Stimulated activated CD4-positive, alpha-beta T cell treated with anti-CD3 and anti-CD28 coated beads, Interleukin-1b, Interleukin-23, amount 100 ng/mL, for 48 hours (primary cell): ENCODE measurements at regions not wholly inside any gene's neighbourhood (a gene's known extent, or its start where the extent isn't known, plus 50 kb on each side); places are given as distances from the start of the nearest gene placed in this dataset.

Source experiments
- DNase-seq: peaks from one replicate; pipeline ENCODE4 v3.0.0-alpha.2; 2020

DNA sequence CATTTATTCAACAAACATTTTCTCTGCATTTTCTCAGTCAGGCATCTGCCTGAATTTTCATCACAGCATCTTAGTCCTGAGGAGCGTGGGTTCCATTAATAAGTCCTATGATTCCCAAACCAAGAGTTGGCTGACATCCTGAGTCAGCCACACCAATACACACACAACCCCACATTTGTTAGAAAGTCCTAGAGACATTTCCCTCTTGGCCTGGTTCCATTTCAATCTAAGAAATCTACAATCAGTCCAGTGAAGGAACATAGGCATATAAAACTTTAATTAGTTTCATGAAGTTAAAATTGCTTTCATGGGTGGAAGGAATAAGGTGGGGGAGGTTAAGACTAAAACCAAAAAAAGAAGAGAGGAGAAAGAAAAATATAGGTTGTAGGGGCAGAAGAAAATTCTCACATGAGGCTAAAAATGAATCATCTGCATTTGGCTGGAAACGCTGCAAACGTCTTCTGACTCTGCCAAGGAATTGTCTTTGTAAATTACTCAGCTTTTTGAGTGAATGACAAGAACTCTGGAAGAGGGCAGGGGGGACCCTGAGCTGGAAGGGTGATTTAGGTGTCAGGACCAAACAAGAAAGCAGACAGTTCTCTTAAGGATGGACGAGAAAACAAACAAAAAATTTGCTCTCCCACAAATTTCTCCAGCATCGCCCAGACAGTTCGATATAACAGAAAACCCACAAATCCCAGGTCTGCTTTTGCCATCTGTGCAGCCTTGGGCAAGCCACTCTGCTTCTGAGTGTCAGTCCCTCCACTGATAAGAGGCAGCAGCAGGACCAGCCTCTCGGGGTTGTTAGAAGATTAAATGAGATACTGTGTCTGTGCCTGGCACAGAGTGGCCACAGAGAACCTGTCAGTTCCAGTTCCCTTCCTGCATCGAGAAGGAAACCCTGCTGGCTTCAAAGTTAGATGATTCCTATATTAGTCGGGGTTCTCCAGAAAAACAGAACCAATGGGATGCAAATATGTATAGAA is 289.7 kb downstream of the CDK5RAP2 start:
- DNase-seq, result no peak

DNA sequence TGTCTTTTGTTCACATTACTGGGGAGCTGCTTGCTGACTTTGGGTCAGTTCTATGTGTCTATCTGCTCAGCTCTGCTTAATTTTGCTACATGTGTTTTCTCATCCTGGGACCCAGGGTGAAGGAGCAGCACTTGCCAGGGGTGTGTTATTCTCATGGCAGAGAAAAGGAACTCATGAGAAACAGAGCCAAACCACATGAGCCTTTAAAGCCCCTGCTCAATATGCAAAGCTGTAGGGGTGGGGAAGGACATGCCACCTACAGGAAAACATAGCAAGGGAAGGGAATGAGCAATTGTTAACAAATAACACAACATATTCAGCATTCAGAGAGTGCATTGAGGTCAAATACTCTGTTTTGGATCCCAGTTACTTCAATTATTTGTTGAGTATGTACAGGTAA is 290.9 kb downstream of the CDK5RAP2 start:
- DNase-seq, result no peak

DNA sequence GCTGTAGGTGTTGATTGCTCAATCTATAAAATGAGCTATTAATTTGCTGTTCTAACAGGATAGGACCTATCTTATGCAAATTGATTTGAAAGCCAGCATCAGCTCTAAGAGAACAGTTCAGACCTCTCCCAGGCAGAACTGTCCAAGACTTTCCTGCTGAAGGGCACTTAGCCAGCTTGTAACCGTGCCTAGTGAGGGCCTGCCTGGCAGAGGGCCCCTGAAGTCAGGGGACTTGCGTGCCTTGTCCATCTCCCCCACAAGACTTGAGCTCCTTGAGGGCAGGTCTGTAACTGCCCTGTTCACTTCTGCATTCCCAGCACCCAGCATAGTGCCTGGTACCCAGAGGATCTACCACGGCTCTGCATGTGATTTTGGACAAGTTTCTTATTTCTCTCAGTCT is 293.4 kb downstream of the CDK5RAP2 start:
- no peak for DNase-seq

DNA sequence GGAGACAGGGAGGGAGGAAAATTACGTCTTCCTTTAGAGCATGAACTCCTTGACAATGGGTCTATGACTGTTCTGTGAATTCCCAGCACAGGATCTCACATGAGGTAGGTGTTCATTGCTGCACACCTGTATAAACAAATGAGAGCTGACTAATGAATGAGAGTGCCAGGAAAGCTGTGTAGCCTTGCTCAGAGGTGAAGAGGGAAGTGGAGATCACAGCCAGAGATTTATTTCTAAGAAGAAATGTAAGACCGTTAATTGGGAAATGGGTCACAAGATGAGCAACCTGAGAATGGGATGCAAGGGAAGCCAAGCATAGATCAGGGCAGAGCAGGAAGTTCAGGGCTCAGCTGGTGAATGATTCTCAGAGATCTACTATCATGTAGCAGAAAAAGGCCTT is 295.1 kb downstream of the CDK5RAP2 start:
- DNase-seq, result no peak

DNA sequence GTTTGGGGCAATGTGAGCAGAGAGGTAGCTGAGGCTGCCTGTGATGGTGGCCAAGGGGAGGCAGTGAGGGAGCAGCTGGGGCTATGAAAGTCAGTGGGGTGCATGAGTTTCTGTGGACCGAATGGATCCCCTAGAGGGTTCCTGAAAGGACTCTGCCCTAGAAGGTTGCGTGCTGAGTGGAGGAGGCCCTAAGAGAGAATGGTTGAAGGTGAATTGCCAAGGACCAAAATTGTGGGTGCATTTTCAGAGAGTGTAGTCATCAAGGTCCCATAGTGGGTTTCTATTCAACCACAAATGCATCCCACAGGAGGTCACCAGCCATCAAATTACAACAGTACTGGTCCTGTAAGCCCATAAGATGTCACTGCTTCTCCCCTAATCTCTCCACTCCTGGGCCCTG is 298.3 kb downstream of the CDK5RAP2 start:
- DNase-seq, result no peak

DNA sequence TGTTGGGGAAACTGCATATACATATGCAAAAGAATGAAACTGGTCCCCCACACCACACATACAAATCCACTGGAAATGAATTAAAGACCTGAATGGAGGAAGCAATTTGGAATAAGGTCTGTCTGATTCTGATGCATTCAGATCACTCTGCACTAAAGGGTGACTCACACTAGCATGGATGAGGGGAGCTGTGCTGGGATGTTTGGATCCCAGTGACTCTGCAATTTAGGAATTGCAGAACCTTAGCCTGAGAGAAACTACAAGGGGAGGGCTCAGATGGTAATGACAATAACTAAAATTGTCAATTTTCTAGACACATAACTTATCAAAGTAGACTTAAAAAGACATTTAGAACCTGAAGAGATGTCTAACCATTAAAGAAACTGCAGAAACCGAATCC is 312.0 kb downstream of the CDK5RAP2 start:
- DNase-seq, result no peak

DNA sequence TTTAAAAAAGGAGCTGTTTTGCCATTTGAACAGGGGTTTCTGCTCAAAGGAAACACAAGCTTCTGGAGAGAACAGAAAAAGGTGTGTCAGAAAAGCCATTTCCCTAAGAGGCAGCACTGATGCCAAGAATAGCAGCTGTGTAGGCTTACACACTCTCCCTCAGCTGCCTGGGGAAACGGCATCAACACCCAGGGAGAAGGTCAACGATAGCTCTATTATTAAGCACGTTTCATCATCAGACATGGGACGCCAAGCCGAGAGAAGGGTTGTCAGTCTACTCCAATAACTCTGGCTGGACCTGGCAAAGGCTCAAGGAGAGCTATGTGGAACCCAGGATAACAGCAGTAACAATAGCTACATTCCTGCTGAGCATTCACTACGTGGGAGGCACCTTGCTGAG is 314.2 kb downstream of the CDK5RAP2 start:
- no peak for DNase-seq

DNA sequence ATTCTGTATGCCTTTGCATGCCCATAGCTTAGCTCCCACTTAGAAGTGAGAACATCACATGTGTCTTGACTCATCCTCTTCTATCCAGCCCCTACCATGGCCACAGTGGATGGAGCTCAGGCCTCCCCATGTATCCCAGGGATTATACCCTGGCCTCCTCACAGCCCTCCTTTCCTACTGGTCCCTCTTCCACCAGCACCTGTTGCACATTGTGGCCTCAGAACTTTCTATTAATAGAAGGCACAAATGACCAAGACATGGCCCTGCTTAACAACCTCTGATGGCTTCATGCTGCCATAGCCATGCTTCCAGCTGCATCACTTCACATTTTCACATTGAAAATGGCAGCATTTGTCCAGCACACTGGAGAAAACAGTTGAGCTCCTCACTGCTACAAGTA is 315.4 kb downstream of the CDK5RAP2 start:
- no peak for DNase-seq

DNA sequence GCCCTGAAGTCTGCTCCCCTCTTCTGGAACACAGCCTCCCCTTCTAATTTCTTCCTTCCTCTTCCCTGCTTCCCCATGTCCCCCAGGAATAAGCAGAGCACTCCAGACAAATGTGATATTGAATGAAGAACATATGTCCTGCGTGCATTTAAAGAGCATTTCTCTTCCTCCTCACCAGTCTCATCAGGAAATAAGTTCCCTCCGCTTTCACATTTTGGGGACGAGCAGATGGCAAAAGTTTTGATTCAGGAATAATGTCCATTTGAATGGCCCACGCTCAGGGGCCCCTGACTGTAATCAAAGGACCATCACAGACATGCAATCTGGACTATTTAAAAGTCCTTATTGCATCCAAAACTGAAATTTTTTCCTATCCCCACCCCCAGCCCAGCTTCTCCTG is 316.1 kb downstream of the CDK5RAP2 start:
- no peak for DNase-seq

DNA sequence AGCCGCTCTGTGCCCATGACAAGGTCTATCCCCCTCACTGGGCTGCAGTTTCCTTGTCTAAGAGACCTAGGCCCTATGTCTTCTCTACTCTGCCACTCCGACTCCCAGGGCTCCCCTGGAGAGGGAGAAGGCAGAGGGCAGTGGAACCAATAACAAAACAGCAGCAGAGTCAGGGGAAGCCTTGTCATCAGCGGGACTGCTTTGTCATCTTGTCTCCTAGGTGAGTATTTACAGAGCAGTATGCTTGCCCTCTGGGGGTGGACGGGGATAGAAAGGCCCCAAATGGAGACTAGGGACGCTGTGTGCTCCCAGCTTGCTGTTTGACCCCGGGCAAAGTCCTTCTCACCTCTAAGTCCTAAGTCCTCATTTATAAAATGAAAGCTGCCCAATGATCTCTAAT is 318.5 kb downstream of the CDK5RAP2 start:
- DNase-seq, result no peak

DNA sequence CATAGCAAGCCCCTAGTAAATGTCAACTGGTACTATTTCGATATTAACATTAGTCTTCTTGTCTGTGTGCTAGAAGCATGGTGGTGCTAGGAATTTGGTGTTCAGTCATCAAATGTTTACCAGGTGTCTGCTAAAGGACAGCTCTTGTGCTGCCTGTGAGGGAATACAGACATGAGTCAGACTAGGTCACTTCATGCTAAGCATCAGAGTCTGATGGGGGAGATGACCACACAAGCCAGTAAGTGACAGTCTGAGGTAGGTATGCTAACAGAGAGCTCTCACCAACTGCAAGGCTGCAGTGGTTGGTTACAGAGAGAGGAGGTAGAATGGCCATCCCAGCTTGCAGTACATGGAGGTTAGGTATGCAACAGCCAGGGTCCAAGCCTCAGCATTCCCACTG is 320.9 kb downstream of the CDK5RAP2 start:
- DNase-seq, result no peak

DNA sequence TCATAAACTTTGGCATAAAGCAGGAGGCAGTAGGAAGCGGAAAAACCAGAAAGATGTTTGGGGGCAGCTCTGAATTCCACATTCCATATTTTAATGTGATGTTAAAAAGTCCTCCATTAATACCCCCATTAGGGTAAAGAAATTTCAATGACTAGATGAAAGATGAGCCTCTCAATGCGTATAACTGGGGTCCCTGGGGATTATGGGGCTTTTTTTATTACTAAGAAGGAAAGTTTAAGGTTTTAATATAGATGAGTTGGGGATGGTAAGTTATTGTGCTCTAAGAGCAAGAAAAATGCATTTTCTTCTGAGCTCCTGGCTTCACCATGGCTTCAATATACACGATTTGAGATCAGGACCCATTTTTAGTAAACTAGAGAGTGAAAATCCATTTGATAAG is 321.9 kb downstream of the CDK5RAP2 start:
- DNase-seq, result no peak

DNA sequence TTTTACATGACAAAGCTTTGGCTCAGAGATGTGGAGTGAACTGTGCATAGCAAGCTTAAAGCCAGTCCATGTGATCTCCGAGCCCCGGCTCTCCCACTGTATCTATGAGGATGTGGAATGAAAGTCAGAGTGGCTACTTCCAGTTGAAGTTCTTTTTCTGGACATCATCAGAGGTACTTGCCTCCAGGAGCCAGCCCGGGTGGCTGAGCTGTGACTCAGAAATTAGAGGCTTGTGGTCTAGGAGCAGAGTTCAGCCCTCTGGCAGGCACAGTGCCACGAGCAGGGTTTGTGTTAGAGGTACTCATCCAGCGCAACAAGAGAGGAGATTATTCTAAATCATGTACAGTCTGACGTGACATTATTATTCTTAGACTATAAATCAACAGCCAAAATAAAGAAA is 322.5 kb downstream of the CDK5RAP2 start:
- no peak for DNase-seq

DNA sequence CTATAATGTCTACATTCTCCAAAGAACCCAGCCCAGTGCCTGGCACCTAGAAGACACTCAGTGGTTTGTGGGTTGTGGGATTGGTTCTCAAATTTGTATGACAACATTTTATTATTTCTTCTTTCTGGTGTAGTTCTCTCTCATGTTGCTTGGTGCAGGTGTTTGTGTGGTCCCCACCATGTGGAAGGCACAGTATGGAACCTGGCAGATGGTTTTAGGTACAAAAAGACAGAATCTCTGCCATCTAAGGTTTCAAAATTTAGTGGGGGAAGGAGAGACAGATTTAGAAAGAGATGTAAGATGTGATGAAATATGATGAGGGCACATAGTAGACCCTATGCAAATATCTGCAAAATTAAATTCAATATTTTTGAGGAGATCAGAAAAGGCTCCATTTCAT is 323.8 kb downstream of the CDK5RAP2 start:
- no peak for DNase-seq

DNA sequence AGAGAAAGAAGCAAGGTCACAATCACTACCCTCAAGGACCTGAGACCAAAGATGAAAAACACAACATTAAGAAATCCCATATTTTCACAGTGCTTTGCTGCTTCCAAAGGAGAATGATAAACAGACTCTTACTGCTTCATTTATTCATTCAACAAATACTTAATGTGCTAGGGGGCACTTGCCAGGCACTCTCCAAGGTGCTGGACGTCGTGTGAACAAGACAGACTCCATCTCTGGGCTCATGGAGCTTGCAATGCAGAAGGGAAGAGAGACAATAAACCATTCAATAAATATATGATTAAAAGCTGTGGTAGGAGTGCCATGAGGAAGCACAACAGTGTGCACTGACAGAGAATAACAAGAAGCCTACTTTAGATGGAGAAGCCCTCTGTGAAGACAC is 327.7 kb downstream of the CDK5RAP2 start:
- no peak for DNase-seq

DNA sequence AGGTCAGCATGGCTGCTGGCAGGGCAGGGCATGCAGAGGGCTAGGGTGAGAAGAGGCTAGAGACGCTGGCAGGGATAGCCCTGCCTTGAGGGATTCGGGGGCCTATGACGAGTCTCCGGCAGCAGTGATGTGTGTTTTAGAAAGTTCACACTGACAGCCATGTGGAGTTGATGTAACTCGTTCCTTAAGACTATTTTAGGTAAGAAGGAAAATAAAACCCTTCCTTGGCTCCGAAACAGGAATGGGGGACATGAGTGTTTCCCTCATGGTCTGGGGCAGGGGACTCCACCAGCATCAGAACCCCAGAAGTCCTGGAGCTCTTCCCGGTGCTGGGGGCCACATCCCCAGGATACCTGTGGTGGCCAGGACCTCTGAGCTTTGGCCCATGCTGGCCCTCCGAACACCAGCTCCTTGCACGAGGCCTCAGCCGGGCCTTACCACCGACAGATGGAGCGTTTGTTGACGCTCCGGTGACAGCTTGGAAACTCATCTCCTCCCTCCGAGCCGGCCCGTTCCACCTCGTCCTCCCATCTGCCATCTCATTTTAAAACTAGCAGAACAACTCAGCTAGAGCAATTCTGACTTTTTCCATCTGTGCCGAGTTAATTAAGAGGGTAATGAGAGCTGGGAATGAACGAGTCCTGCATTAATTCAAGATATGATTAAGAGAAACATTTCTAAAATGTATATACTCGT is 337.7 kb downstream of the CDK5RAP2 start:
- DNase-seq, result no peak

DNA sequence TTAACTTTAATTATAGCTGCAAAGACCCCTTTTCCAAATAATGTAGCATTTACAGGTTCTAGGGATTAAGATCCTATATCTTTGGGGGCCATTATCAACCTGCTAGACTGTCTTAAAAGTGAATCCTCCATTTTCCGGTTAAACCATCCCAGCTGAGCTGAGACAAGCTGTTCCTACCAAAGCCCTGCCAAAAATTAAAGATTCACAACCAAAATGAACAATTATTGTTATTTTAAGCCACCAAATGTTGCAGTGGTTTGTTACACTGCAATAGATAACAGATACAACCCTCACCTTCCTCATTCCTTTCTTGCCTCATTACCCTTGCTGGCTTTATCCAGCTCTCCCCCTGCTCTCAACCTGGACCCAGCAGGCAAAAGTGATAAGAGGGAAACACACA is 343.4 kb downstream of the CDK5RAP2 start:
- no peak for DNase-seq

DNA sequence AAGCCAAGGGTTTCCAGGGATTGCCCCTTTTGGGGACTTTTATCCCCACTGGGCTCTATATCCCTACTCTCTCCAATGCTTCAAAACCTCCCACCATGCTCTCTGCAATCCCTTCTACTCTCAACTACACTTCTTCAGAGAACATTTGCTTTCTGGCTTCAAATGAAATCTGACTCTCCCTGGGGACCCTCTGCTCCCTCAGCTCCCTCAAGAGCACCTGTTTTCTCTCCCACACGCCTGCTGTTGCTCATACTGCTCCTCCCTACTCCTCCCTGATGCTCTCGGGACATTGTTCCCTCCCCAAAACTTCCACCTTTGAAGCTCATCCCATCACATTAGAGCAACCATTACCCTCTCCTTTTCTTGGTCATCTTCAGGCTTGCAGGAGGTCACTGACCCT is 344.9 kb downstream of the CDK5RAP2 start:
- no peak for DNase-seq

DNA sequence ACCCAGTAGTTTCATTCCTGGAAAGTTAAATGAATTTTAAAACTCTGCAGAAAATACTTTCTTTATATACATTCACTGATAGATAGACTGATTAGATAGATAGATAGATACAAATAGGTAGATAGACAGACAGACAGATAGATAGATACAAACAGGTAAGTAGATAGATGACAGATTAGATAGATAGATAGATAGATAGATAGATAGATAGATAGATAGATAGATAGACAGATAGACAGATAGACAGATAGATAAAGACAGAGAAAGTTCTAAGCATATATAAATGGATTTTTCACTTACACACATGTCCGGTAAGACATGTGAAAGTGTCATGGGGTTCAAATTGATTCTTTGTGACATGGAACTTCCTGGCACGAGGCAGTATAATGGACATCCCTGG is 349.7 kb downstream of the CDK5RAP2 start:
- DNase-seq, result no peak

DNA sequence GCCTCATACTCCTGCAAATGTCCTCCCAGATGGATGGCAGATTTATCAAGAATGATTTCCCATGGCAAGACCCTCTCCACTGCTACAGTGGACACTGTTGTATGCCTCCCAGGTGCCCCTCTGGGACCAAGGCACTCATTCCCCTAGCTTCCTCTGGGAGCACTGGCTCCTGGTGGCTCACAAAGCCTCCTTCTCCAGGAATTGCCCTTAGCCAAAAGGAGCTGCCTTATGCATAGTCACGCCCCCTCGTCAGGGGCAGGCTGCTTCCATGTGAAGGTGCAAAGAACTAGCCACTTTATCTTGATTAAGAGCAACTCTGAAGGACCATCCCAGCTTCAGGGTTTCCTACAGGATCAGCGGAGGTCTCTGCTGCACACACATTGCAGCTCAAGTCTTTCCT is 358.1 kb downstream of the CDK5RAP2 start:
- DNase-seq, result no peak

DNA sequence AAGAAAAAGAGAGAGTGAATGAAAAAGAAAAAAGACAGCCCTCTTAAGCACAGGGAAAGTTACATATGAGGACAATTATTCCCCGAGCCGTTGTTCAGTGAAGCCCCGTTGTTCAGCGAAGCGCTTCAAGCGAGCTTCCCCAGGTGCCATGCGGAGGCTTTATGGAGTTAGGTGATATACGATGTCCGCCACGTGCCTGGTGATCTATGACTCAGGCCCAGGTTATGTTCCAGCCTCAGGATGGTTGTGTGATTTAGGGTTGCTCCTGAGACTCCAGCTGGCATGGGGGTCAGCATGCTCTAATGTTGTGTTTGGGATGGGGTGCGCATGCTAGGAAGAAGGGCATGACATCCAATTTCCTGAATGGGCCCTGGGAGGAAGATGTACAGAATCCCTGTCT is 365.6 kb downstream of the CDK5RAP2 start:
- DNase-seq, result no peak

DNA sequence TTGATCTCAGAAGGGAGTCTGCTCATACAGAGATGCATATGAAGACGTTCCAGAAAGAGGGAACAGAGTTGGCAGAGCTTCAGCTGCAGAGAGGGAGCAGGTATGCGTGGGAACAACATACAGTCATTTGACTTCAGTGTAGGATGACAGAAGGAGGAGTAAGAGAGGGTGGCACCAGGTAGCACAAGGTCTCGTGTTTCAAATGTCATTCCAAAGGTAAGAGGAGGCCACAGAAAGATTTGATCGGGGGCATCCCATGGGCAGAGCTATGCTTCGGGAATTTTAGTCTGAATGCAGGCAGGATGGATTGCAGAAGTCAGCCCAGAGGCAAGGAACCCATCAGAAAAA is 367.1 kb downstream of the CDK5RAP2 start:
- DNase-seq, result no peak

DNA sequence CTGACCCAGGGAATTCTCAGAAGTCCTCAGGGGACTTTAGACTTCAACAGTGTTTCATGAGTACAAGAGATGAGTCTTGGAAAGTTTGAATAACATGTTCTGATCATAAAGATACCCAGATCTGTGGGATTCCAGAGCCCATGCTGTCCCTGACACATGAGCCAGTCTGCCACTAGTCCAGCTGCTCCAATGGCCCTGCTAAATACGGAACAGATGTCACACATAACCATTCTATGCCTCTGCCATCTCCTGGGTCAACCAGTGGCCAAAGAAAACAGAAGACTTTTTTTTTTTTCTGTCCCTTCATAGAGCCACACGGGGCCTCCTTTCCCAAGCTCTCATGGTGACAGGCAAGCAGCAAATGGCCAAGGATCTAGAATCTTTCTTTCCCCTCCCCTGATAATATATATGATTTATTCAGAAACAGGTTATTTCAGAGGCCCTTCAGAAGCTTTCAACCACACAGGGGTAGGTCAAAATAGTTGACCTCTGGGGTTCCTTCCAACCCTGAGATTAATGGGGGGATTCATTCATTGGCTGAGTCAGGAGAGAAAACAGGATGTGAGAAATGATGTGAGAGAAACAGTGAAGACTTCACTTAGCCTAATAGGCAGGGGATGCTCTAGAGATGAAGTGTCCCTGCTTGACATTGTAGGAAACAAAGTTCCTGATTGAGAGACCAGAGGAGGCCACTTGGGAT is 367.7 kb downstream of the CDK5RAP2 start:
- DNase-seq, result no peak

DNA sequence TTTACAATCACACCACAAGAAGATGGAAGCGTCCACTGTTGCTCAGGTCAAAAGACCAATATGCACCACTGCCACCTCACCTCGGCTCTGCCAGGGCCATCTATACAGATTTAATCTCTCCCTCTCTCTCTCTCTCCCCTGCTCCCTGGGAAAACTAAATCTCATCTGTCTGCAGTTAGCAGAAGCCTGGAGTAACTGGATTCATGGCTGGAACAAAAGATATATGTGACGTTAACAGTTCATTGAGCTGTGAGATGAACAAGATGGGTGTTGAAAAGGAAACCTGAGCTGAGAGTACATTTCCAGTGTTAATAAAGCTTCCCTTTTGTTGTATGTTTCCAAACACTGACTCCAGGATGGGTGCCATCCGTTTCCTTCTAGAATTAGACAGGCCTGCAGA is 369.7 kb downstream of the CDK5RAP2 start:
- no peak for DNase-seq
